H1 (cell line): ENCODE measurements at regions not wholly inside any gene's neighbourhood (a gene's known extent, or its start where the extent isn't known, plus 50 kb on each side); places are given as distances from the start of the nearest gene placed in this dataset.

ENCODE experiments used
- BRCA1 ChIP-seq: IDR thresholded peaks from 2 replicates; pipeline ENCODE4 v1.6.1; 2012; ENCODE audit warnings: low read depth, low read length, improper control_type of control experiment
- POLR2AphosphoS5 ChIP-seq: IDR thresholded peaks from 2 replicates; pipeline ENCODE4 v1.6.1; 2011; ENCODE audit warnings: low read depth, low read length
- RAD21 ChIP-seq, 2 experiments: IDR thresholded peaks in 1 of 2; conservative IDR thresholded peaks in 1 of 2; 2 replicates each; pipeline ENCODE4 v1.6.1; 2011; ENCODE audit warnings: low read depth in 2 of 2, low read length in 2 of 2, improper control_type of control experiment in 1 of 2, inconsistent platforms in 1 of 2, mild to moderate bottlenecking in 1 of 2, moderate library complexity in 1 of 2
- TF ChIP-seq, protein P1 (sequence below), 3 experiments: IDR thresholded peaks; 1 replicate in 2 of 3; 2 replicates in 1 of 3; pipeline versions ENCODE4 v1.5.1 to v1.6.1; 2011; ENCODE audit warnings: low read length in 3 of 3, mild to moderate bottlenecking in 3 of 3, inconsistent platforms in 2 of 3, low read depth in 1 of 3, moderate library complexity in 1 of 3; ENCODE audit not compliant: insufficient read depth in 1 of 3; ENCODE audit errors: control extremely low read depth in 1 of 3

DNA sequence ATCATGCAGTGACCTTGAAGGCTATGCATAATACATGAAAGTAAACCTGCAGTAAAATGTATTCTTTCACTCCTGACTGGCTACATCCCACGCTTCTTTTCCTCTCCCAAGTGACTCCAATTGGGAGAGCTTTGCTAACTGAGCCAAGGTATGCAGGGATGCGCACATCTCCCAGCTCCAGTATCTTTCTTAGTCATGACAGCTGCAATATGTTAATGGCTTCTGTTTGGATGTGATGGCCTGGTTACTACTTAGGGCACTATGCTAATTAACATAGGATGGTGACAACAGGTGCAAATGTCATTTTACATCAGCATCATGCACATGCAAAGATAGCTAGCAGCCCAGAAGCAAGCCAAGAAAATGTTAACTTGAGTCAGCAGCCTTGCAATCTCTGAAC lies 134.7 kb downstream of the POU4F1 start:
- TF ChIP-seq, protein P1, sequence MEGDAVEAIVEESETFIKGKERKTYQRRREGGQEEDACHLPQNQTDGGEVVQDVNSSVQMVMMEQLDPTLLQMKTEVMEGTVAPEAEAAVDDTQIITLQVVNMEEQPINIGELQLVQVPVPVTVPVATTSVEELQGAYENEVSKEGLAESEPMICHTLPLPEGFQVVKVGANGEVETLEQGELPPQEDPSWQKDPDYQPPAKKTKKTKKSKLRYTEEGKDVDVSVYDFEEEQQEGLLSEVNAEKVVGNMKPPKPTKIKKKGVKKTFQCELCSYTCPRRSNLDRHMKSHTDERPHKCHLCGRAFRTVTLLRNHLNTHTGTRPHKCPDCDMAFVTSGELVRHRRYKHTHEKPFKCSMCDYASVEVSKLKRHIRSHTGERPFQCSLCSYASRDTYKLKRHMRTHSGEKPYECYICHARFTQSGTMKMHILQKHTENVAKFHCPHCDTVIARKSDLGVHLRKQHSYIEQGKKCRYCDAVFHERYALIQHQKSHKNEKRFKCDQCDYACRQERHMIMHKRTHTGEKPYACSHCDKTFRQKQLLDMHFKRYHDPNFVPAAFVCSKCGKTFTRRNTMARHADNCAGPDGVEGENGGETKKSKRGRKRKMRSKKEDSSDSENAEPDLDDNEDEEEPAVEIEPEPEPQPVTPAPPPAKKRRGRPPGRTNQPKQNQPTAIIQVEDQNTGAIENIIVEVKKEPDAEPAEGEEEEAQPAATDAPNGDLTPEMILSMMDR (IDR thresholded peaks at IDR 0.05; ENCODE audit: control extremely low read depth in 1 of 3, insufficient read depth in 1 of 3, low read depth in 1 of 3, low read length in 3 of 3): no peak
- no peak for TF ChIP-seq BRCA1
- no peak for TF ChIP-seq POLR2AphosphoS5
- no peak for TF ChIP-seq RAD21 (IDR thresholded peaks at IDR 0.05 in 1 of 2, conservative IDR thresholded peaks at IDR 0.05 in 1 of 2; ENCODE audit: low read depth in 2 of 2, low read length in 2 of 2)
